Epidermal melanocyte (primary cell): ENCODE measurements at regions not wholly inside any gene's neighbourhood (a gene's known extent, or its start where the extent isn't known, plus 50 kb on each side); places are given as distances from the start of the nearest gene placed in this dataset.

Source experiments
- DNase-seq: peaks from one replicate; pipeline ENCODE4 v3.0.0; 2011; ENCODE audit warnings: low spot score; ENCODE audit not compliant: insufficient read length

DNA sequence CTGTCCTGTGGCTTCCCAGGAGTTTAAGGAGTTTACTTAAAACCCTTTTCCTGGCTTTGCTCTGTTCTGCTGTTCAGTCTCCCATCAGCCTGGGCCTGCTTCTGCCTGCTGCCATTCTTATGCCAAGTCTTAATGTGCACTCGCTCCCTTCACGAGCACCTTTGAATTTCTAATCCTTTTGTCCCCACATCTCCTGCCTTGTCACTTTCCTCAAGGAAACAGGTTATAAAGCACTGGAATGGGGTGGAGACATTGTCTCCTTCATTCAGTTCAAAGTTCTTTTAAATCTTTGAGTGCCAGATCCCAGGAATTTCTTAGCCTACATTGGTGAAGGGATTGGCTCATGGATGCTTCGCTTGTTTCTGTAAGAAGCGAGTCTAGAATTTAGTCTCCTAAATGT is 87.2 kb upstream of the LIFR start:
- no peak for DNase-seq

DNA sequence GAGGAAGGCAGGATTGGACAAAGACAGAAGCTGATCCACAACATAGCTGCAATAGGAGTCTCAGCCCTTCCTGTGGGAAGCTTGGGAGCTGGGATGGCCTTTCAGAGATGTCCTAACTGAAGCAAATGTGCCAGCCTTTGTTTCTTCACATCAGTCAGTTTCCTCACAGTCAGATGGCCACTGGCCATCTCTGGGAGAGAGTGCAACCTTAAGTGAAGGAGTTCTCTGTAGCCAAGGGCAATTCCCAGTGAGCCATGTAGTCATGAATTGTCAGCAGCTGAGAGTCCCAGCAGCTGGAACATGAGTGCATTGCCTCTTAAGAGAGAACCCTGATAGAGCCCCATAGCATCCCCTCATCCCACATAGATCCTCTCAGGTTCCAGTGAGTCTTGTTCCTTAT is 89.1 kb upstream of the LIFR start:
- no peak for DNase-seq

DNA sequence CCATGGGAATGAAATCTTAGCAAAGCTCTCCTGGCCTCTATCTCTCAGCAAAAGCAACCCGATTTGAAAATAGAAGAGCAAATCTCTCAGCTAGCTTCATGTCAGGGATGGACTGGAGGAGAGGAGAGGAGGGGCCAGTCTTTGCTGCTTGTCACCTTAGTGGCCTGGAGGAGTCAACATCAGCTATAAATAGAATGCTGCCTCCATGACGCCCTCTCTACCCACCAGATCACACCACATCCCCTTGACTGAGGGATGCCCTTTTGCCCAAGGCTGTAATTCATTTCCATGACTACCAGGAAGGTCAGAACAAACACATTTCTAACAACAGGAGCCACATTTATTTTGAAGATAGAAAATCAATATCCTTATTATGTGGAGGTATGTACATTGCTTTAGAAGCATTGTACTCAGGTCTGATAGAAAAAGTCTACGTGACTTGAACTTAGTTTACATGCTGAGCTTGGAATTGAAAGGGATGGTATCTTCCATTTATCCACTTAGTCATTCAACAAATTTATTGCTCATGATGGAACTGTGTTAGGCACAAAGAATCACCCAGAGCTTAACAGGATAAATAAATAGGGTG is 92.4 kb upstream of the LIFR start:
- no peak for DNase-seq

DNA sequence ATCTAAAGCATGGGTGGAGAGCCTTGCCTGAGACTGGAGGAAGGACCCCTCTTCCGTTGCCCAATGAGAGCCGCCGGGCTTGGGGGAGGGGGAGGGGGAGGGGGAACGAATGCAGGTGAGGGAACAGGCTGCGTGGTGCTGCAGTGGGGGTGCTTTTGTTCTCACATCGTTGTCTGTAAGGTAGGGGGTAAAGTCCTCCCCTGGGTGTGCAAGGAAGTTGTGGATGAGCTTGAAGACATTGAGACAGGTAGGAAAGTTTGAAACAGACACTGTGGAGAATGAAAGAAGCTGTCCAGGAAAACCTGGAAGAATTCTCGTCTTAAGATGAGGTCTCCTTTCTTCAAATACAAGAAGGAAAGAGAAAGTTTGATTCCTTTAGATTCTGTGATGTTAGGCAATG is 94.1 kb upstream of the LIFR start:
- no peak for DNase-seq

DNA sequence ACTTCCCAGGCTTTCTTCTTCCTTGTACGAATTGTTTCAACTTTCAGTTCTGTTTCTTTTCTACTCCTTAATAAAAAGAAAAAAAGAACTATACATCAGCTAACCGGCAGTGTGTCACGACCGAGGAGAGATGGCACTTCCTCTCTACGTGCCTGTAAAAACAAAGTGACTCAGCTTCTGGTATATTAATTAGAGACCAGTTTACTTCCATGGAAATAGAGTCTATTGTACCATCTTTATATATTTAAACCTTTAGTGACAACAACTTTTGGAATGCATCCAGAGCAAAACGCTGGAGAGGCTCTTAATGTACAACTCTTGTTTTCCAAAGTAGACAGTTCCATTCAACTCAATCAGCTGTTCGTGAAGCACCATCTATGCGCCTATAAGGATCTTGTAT is 94.5 kb upstream of the LIFR start:
- no peak for DNase-seq

DNA sequence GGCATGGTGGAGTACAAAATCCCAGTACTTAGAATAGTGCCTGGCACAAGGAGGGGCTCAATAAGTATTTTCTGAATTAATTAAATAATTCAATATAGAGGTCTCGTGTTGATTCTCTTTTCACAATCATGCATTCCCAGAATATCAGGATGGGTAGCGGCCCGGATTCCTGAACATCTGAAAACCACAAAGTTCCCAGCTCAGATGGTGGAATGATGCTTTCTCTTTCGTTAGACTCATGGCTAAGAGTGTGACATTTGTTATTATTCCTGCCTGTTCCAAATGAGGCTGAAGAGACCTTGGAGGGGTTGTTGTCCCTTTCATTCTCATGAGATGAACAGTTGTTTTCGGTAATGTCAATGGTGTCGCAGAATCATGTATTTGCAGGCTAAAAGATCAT is 95.4 kb upstream of the LIFR start:
- no peak for DNase-seq

DNA sequence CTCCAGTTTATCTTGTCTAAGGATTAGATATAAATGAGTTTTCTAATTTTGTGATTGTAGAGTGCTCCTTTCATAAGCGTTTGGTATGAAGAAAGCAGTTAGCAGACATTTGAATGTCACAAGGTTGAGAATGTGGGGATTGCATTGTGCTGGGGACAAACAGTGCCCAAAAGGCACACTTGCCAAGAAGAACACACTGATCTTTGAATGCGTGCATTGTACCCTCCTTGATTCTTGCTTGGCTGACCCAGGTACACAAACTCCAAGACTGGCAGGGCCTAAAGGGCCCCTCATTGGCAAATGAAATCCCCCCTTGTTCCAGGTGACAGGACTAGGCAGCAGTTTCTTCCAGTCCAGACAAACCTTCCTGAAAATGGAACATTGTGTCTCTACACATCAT is 96.9 kb upstream of the LIFR start:
- no peak for DNase-seq

DNA sequence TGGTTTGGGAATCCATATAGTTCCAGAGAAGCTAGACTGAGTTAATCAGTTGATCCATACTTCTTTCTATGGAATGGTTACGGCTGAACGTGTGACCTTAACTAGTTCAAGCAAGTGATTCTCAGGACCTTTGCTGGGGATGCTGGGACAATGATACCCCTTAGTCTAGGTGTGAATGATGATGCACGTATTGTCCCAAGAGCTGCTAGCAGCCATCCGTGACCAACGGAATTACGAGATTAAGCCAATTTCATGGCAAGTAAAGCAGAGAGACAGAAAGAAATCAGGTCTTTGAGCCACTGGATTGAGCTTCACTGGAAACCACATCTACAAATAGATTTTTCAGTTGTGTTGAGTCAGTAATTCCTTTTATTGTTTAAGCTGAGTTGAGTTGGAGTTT is 99.2 kb upstream of the LIFR start:
- DNase-seq: no peak

DNA sequence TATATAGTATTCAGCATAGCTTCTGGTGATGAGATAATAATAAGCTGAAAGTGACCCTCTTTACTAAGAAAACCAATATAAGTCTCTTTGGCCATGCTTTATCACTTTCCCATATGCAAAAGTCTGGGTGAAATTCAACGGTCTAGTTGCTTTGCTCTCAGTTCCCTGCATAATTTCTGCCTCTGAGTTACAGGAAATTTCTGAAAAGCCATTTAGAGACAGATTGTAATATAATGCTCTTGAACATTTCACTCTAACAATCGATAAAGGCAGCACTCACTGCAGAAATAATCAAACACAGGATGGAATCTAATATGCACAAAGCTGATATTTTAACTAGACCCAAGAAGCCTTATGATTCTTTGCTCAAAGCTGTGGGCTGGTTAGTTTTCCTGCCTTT is 100.1 kb upstream of the LIFR start:
- no peak for DNase-seq

DNA sequence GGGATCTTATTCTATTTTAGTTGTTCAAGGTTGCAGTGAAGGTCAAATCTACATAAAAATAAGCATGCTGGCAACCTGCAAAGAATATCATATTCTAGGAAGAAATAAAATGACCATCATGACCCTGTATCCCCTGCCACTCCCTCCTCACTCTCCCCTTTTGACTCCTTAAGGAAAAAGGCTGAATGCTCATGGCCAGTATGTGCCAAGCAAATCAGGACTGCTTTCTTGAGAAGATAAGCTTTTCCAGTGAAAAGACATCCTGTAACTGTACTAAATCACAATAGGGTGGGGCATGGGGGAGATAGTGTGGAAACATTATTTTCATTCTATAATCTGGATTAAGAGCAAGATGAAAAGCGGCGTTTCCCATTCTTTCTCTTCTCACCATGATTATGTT is 100.6 kb upstream of the LIFR start:
- DNase-seq: no peak

DNA sequence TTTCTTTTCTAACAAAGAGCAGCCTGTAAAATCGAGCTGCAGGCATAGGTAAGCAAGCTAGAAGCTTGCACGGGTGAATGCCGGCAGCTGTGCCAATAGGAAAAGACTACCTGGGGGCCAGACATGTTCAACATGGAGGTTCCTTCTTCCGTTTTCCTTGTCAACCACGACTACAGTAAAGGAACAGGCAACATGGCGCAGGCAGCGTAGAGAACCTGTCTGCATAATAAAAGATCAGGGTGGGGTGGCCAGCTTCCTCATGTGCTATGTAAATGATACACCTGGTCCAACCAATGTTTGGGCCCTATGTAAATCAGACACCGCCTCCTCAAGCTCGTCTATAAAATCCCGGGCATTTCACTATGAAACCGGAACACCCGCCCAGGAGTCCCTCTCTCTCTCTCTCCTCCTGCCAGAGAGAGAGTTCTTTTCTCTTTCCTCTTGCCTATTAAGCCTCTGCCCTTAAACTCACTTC is 103.8 kb upstream of the LIFR start:
- no peak for DNase-seq

DNA sequence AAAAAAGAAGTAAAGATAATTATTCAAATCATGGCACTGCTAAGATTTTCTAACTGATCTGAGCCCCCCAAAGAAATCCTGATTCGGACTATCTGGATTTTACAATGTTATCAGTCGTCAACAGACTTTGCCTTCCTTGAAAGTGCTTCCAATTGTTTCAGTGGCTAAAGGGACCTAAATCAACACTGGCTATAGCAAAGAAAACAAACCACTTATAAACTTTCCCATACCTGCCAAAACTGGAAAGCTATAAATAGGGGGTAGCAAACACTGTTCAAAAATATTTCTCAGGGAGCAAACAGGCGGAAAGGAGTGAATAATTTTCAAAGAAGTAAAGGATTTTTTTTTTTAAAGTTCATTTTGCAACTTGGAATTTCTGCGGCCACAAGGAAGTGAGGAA is 105.6 kb upstream of the LIFR start:
- DNase-seq: no peak

DNA sequence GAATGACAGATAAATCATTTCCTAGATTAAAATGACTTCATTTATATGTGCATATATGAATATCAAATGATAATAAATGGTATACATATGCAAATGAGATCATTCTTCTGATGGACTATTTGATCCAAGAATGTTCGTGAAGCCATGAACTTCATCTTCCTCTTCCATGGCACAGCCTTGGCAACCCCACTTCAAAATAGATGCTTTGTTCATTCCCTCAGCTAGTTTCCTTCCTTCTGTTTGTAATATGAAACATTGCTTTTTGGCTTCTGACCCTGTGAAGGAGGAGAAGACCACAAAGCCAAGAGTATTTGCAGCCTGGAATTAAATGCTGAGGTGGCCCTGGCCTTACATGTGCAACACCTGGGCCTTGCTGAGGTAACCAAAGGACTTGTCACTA is 106.8 kb upstream of the LIFR start:
- no peak for DNase-seq

DNA sequence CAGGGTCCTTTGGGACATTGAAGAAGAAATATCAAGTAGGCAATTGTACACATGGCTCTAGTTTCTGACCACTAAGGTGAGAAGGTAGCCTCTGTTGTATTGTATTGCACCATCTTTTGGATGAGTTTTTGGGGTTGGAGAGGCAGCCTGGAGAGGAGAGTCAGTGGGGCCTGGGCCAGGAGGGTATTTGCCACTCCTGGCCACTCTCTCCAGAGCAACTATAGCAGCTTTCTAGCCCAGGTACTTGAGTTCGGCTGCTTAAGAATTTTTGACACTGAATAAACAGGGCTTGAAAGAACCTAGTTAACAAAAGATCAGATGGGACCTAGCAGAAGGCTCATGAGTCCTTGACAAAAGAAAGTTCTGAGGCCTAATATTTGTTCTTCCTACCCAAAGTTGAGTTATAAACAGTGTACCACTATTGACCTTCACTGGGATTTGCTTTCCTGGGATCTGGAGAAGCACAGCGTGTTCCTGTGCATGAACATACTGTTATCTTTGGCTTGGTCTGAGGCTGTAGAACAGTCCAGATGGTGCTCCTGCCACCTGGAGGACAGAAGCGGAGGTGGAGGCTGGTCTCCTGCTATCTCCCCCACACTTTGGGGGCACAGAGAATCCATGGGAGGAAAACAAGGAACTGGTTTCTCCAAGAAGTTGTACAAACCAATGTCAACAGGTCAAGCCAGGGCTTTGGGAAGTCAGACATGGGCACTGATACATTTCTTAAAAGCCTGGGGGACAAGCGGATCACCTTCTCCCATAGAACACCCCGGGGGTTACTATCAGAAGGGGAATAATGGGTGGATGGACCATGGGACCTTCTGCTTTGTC is 110.4 kb upstream of the LIFR start:
- DNase-seq: no peak

DNA sequence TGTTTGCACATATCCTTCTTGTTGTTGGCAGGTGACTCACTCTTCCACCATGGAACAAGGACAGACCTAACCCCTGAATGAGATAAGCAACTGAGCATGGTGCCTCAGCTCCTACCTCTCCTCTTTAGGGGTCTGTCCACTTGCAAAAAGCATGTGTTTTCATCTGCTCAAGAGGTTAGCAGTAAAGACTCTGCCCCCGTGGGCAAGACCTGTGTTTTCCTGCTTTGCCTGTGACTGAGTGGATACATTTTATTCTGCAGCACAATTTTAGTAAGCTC is 111.0 kb upstream of the LIFR start:
- DNase-seq: no peak

DNA sequence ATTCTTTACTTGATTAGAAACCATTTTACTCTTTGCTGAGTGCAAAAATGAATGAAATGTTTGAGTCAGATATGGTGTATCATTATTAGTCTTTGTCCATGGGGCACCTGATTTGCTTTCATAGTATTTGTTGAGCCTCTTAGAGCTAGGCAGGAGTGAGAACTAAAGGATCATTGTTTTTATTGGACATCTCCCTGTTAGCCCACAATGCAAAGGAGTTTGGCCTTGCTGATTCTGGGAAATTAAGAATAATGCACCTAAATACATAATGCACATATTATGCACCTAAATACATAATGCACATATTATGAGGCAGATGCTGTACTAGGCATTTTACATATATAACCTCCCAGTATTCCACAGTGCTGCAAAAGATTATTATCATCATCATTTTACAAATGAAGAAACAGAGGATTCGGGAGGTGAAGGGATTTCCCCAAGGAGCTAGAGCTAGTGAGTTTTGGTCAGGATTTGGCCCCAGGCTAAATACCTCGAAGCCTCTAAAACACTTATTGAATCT is 113.0 kb upstream of the LIFR start:
- no peak for DNase-seq

DNA sequence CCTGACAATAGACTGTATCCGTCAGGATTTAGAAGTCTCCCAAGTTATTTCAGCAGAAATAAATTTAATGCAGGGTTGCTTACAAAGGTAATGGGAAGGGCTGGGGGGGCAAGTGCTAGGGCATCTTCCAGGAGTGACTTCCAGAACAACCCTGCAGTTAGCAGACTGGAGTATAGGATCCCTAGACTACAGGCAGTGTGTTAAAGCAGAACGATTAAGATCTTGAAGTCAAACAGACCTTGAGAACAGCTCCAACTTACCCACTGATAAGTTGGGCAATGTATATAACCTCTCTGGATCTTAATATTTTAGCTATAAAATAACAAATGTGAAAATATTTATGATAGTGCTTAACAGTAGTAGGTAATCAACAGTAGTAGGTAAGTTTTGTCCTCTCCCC is 113.6 kb upstream of the LIFR start:
- DNase-seq: no peak

DNA sequence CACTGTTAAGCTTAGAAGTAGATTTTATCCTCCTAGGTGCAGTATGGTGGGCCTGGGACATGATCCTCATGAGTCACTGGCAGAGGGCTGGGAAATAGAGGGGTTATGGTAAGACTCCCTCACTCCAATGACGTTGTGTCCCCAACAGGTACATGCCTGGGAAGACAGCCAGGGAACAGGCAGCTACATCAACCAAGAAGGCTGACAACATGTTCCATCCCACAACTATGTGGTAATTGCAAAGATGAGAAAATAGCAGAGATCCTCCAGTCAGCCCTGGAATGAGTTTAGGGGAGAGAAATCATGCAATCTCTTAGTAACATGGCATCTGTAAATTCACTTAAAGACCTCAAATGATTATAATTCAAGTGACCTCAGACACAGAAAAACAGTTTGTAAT is 114.4 kb upstream of the LIFR start:
- DNase-seq: no peak

DNA sequence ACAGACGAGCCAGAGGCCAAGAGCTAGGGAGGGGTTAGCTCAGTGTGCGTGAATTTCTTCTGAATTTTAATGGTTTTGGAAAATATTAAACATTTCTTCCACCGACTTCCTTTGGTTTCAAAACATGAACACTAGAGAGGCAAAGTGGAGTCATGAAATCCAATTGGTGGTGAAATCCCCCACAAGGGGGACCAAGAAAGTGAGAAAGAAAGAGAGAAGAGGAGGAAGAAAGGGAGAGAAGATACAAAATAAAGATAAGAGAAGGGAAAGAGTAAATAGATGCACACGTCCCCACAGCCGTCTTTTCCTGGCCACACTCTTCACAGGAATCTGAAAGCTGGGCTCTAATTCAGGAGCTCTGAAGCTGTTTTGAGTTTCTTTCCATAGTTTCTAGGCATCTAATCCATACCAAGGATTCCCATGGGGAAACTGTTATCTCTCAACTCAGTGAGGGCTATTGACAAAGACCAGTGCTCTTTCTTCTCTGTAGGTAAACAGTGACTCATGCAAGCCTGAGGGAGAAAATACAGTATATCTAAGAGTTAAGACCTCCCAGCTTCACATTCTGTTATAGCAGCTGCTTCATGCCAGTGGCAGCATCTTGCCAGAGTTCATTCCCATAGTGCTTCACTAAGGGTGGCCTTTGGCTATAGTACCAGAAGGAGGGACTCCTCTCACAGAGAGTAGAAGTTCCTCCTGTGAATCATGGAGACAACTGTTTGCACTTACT is 115.8 kb upstream of the LIFR start:
- DNase-seq: no peak

DNA sequence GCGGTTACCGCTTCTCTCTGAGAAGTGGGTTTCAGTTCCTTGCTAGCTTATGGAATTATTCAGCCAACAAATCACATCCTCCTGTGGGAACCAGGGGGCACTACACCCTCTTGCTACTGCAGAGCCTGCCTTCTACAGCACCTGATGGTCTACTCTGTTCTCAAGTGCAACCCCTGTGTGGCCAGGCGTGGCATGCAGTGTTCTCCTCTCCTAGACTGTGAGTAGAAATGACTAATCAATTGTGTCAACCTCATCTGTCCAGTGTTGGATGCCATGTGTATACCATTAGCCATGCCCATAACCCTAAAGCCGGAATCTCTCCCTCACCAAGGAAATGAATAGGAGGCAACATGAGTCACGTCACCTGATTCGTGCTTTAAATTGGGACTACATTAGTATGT is 117.2 kb upstream of the LIFR start:
- no peak for DNase-seq

DNA sequence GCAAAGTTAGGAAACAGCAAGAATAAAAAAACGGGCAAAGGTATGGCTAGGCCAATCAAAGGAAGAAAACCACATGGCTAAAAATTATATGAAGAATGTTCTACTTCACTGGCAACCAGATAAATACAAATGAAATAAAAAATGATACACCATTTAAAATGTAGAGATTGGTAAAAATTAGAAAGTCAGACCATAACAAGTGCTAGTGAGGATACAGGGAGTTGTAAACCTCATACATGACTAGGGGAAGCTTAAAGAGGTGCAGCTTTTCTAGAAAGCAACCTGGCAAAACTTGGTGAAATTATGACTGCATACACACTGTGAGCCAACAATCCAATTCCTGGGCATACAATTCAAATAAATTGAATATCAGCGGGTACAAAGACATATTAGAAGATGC is 119.0 kb upstream of the LIFR start:
- DNase-seq: no peak

DNA sequence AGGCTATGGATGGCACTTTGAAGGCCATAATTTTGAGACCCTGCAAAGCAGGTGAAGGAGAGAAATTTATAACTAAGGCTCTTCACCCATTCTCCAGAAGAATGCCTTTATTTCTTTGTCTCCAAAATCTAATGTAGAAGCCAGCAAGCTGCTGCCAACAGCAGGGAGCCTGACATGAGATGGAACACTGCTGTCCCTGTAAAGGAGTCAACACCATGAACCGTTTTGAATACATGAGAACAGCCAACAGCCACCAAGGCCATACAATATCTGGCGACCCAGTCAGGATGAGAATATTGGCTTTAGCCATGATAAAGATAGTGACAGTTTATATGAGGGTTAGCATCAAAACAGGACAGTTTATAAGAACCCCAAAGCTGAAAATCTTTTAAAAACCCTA is 121.2 kb upstream of the LIFR start:
- no peak for DNase-seq

DNA sequence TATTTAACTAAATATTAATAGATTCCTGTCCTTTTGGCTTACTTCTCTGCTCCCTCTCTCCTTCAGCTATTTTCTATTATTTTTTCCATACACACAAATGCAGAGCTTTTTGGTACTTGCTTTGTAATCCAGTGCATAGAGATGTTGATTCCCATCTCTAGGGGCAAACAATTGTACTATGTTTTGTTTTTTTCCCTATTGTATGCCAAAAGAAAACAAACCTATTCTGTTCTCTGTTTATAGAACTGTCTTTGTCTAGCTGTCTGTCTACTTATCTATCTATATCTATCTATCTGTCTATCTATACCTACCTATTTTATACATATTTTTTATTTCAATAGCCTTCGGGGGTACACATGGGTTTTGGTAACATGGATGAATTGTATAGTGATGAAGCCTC is 121.6 kb upstream of the LIFR start:
- no peak for DNase-seq
